Neural cell (in vitro differentiated cells): ENCODE measurements at regions not wholly inside any gene's neighbourhood (a gene's known extent, or its start where the extent isn't known, plus 50 kb on each side); places are given as distances from the start of the nearest gene placed in this dataset.

Source experiments
- H2AFZ ChIP-seq: fragments of 200-600, 300-800 bp; sonication (generic), shearing (Covaris generic); 2 replicates; pipeline ENCODE4 v1.6.0; 2014; ENCODE audit warnings: low read depth, mild to moderate bottlenecking, antibody characterized with exemption, low read length, moderate library complexity
- H3F3A ChIP-seq: fragments of 200-600 bp; shearing (Covaris generic); 2 replicates; pipeline ENCODE4 v1.6.1; 2016; ENCODE audit warnings: mild to moderate bottlenecking, moderate library complexity, mixed read lengths, antibody characterized with exemption, low read length; ENCODE audit not compliant: insufficient read depth, poor library complexity, severe bottlenecking
- H3K27ac ChIP-seq: fragments of 200-600, 300-800 bp; sonication (generic), shearing (Covaris generic); 2 replicates; pipeline ENCODE4 v1.5.1; 2014; ENCODE audit warnings: mild to moderate bottlenecking, low read length, moderate library complexity
- H3K27me3 ChIP-seq: fragments of 300-800, 200-600 bp; sonication (generic), shearing (Covaris generic); 2 replicates; pipeline ENCODE4 v1.6.0; 2014; ENCODE audit warnings: mild to moderate bottlenecking, low read depth, low read length, moderate library complexity; ENCODE audit not compliant: insufficient read depth
- H3K36me3 ChIP-seq: fragments of 300-800, 200-600 bp; sonication (generic), shearing (Covaris generic); 2 replicates; pipeline ENCODE4 v1.5.1; 2014; ENCODE audit warnings: mild to moderate bottlenecking, antibody characterized with exemption, low read length, moderate library complexity; ENCODE audit not compliant: insufficient read depth
- H3K4me2 ChIP-seq: fragments of 300-800, 200-600 bp; sonication (generic), shearing (Covaris generic); 2 replicates; pipeline ENCODE4 v1.6.0; 2014; ENCODE audit warnings: mild to moderate bottlenecking, low read length
- H3K4me3 ChIP-seq: fragments of 300-800, 200-600 bp; sonication (generic), shearing (Covaris generic); 2 replicates; pipeline ENCODE4 v1.5.1; 2014; ENCODE audit warnings: mild to moderate bottlenecking, low read length, moderate library complexity
- H3K79me2 ChIP-seq: fragments of 200-600 bp; shearing (Covaris generic); replicated peaks from 2 replicates; pipeline ENCODE4 v1.6.0; 2014; ENCODE audit warnings: mild to moderate bottlenecking, low read length, moderate library complexity; ENCODE audit not compliant: insufficient read depth
- H3K9ac ChIP-seq: fragments of 300-800, 200-600 bp; sonication (generic), shearing (Covaris generic); 2 replicates; pipeline ENCODE4 v1.6.1; 2016; ENCODE audit warnings: mild to moderate bottlenecking, low read length, mixed read lengths
- H3K9me2 ChIP-seq: fragments of 200-600 bp; shearing (Covaris generic); 2 replicates; pipeline ENCODE4 v1.6.1; 2016; ENCODE audit warnings: mild to moderate bottlenecking, low read length, mixed read lengths; ENCODE audit not compliant: insufficient read depth
- H3K9me3 ChIP-seq: fragments of 200-600, 300-800 bp; sonication (generic), shearing (Covaris generic); 2 replicates; pipeline ENCODE4 v1.6.1; 2016; ENCODE audit warnings: mild to moderate bottlenecking, mixed run types, low read length, moderate library complexity, mixed read lengths
- H4K20me1 ChIP-seq: fragments of 200-600 bp; shearing (Covaris generic); 2 replicates; pipeline ENCODE4 v1.6.1; 2016; ENCODE audit warnings: mild to moderate bottlenecking, mixed run types; ENCODE audit not compliant: insufficient read depth
- EP300 ChIP-seq: fragments of 450-650 bp; conservative IDR thresholded peaks from 2 replicates; pipeline ENCODE4 v1.6.1; 2014; ENCODE audit warnings: antibody characterized with exemption, mild to moderate bottlenecking, moderate library complexity; ENCODE audit not compliant: poor library complexity, severe bottlenecking
- EZH2 ChIP-seq: fragments of 200-600, 300-800 bp; shearing (Covaris generic), sonication (generic); IDR thresholded peaks from 2 replicates; pipeline ENCODE4 v1.6.1; 2014; ENCODE audit warnings: antibody characterized with exemption, low read length, borderline replicate concordance, mild to moderate bottlenecking; ENCODE audit not compliant: insufficient read depth, poor library complexity, severe bottlenecking
- MXI1 ChIP-seq: fragments of 450-650 bp; conservative IDR thresholded peaks from 2 replicates; pipeline ENCODE4 v1.6.1; 2014; ENCODE audit warnings: antibody characterized with exemption, mild to moderate bottlenecking; ENCODE audit not compliant: poor library complexity, severe bottlenecking
- POLR2AphosphoS5 ChIP-seq: IDR thresholded peaks from 2 replicates; pipeline ENCODE4 v1.6.1; 2012
- RAD21 ChIP-seq: fragments of 450-650 bp; conservative IDR thresholded peaks from 2 replicates; pipeline ENCODE4 v1.6.1; 2014; ENCODE audit warnings: antibody characterized with exemption, mild to moderate bottlenecking, moderate library complexity
- SMC3 ChIP-seq: fragments of 450-650 bp; conservative IDR thresholded peaks from 2 replicates; pipeline ENCODE4 v1.6.1; 2014; ENCODE audit warnings: antibody characterized with exemption, mild to moderate bottlenecking, moderate library complexity; ENCODE audit not compliant: poor library complexity
- TAF1 ChIP-seq: IDR thresholded peaks from 2 replicates; pipeline ENCODE4 v1.6.1; 2012; ENCODE audit warnings: low read depth
- TF ChIP-seq, protein P1 (sequence below): fragments of 450-650 bp; IDR thresholded peaks from 2 replicates; pipeline ENCODE4 v1.5.1; 2014; ENCODE audit warnings: antibody characterized with exemption, mild to moderate bottlenecking, moderate library complexity; ENCODE audit not compliant: poor library complexity, severe bottlenecking
- TF ChIP-seq, protein P2 (sequence below): IDR thresholded peaks from 2 replicates; pipeline ENCODE4 v1.6.1; 2012; ENCODE audit warnings: borderline replicate concordance

DNA sequence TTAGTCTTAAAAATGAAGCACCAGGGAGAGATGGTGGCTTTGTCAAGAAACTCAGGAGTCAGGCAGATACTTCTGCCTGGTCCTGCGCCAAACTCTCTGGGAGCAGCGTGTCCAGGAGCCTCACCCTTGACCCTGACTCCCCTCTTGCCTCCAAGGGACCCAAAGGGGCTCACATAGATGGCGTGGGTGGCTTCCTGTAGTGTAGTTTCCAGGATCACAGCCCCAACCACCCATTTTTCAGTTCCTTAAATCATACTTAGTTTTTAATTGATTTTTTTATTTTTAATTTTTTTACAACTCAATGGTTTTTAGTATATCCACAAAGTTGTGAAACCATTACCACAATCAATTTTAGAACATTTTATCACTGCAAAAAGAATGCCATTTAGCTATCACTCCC, 107.7 kb upstream of the IGSF21 start:
- H3K9me3 ChIP-seq: no peaks in the 10 kb centered on the region
- no peaks in the 10 kb centered on the region for H3K79me2 ChIP-seq
- no peaks in the 10 kb centered on the region for H3F3A ChIP-seq
- no peaks in the 10 kb centered on the region for H4K20me1 ChIP-seq
- H3K27me3 ChIP-seq: no peaks in the 10 kb centered on the region
- H3K4me3 ChIP-seq: no peak overlapping the region
- no peak overlapping the region for H3K9ac ChIP-seq
- H3K27ac ChIP-seq: no peak overlapping the region
- no peaks in the 10 kb centered on the region for H3K9me2 ChIP-seq
- H3K36me3 ChIP-seq: no peaks in the 10 kb centered on the region
- H3K4me2 ChIP-seq: no peak overlapping the region
- TF ChIP-seq POLR2AphosphoS5: no peak
- TF ChIP-seq, protein P1, sequence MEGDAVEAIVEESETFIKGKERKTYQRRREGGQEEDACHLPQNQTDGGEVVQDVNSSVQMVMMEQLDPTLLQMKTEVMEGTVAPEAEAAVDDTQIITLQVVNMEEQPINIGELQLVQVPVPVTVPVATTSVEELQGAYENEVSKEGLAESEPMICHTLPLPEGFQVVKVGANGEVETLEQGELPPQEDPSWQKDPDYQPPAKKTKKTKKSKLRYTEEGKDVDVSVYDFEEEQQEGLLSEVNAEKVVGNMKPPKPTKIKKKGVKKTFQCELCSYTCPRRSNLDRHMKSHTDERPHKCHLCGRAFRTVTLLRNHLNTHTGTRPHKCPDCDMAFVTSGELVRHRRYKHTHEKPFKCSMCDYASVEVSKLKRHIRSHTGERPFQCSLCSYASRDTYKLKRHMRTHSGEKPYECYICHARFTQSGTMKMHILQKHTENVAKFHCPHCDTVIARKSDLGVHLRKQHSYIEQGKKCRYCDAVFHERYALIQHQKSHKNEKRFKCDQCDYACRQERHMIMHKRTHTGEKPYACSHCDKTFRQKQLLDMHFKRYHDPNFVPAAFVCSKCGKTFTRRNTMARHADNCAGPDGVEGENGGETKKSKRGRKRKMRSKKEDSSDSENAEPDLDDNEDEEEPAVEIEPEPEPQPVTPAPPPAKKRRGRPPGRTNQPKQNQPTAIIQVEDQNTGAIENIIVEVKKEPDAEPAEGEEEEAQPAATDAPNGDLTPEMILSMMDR: no peak
- H2AFZ ChIP-seq: no peak overlapping the region

DNA sequence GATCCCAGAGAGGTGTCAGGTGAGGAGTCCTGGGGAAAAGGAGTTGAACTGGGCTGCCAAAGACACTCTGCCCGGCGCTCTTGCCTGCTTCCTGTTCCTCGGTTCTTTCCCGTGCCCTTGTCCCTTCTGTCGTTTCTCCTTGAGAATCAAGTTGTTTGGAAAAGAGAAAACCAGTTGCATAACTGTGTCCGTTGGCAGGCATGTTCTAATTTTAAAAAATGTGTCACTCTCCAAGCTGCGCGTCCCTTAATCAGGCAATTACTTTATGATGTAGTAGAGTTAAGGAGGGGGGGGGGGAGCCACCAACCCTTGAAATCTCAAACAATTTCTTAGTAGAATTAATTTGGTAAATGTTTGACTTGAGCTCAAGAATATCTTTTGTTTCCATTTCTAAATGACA, 105.9 kb upstream of the IGSF21 start:
- Histone ChIP-seq H3K27ac (no peak overlapping the region), H3K9ac (no peak overlapping the region), H3K4me2 (no peak overlapping the region), H3K36me3 (no peaks in the 10 kb centered on the region), H2AFZ (no peak overlapping the region), H3K4me3 (no peak overlapping the region), H3K9me3 (no peaks in the 10 kb centered on the region), H3K79me2 (no peaks in the 10 kb centered on the region), H3K9me2 (no peaks in the 10 kb centered on the region), H3K27me3 (no peaks in the 10 kb centered on the region), H3F3A (no peaks in the 10 kb centered on the region), H4K20me1 (no peaks in the 10 kb centered on the region)
- TF ChIP-seq MXI1: no peak
- no peak for TF ChIP-seq RAD21
- TF ChIP-seq SMC3: no peak
- TF ChIP-seq EP300: no peak
- TF ChIP-seq, protein P2, sequence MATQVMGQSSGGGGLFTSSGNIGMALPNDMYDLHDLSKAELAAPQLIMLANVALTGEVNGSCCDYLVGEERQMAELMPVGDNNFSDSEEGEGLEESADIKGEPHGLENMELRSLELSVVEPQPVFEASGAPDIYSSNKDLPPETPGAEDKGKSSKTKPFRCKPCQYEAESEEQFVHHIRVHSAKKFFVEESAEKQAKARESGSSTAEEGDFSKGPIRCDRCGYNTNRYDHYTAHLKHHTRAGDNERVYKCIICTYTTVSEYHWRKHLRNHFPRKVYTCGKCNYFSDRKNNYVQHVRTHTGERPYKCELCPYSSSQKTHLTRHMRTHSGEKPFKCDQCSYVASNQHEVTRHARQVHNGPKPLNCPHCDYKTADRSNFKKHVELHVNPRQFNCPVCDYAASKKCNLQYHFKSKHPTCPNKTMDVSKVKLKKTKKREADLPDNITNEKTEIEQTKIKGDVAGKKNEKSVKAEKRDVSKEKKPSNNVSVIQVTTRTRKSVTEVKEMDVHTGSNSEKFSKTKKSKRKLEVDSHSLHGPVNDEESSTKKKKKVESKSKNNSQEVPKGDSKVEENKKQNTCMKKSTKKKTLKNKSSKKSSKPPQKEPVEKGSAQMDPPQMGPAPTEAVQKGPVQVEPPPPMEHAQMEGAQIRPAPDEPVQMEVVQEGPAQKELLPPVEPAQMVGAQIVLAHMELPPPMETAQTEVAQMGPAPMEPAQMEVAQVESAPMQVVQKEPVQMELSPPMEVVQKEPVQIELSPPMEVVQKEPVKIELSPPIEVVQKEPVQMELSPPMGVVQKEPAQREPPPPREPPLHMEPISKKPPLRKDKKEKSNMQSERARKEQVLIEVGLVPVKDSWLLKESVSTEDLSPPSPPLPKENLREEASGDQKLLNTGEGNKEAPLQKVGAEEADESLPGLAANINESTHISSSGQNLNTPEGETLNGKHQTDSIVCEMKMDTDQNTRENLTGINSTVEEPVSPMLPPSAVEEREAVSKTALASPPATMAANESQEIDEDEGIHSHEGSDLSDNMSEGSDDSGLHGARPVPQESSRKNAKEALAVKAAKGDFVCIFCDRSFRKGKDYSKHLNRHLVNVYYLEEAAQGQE: no peak
- TF ChIP-seq POLR2AphosphoS5: no peak
- no peak for TF ChIP-seq EZH2
- TF ChIP-seq TAF1: no peak
- TF ChIP-seq, protein P1: no peak
